ENCODE measurements at regions not wholly inside any gene's neighbourhood (a gene's known extent, or its start where the extent isn't known, plus 50 kb on each side); places are given as distances from the start of the nearest gene placed in this dataset.

GRCh38 chr1:73044241-73045036, 762.1 kb upstream of the NEGR1 start:
- TF ChIP-seq CTCF (IDR thresholded peaks at IDR 0.05) (no peak), POLR2A (IDR thresholded peaks at IDR 0.05) (no peak)

Measured in heart left ventricle (tissue), 13 donors.